ENCODE measurements at regions not wholly inside any gene's neighbourhood (a gene's known extent, or its start where the extent isn't known, plus 50 kb on each side); places are given as distances from the start of the nearest gene placed in this dataset.

DNA sequence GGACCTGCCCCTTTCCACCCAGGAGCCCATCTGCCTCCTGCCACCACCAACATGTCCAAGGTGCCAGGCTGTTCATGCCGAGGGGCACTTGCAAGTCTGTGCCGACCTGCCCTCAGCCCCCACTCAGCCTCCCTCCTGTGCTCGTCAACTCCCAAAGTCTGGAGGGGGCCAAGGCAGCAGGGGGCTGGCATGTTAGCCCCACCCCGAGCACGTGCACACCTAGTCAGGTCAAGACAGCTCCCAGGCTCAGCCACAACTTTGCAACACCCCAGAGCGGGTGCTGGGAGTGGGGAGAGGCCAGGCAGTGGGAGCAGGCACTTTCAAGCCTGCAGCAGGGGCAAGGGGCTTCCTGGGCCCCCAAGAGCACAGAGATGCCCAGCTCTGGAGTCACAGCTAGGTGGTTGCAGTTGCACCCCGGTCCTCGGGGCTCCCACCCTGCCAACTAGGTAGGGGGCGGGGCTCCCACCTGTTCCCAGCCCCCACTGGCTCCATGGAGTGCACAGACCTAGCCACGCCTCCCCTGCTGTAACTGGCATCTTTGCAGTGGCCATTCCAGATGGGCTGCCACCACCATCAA lies 272.5 kb downstream of the CETN3 start (continued):
- TF ChIP-seq, protein P1, sequence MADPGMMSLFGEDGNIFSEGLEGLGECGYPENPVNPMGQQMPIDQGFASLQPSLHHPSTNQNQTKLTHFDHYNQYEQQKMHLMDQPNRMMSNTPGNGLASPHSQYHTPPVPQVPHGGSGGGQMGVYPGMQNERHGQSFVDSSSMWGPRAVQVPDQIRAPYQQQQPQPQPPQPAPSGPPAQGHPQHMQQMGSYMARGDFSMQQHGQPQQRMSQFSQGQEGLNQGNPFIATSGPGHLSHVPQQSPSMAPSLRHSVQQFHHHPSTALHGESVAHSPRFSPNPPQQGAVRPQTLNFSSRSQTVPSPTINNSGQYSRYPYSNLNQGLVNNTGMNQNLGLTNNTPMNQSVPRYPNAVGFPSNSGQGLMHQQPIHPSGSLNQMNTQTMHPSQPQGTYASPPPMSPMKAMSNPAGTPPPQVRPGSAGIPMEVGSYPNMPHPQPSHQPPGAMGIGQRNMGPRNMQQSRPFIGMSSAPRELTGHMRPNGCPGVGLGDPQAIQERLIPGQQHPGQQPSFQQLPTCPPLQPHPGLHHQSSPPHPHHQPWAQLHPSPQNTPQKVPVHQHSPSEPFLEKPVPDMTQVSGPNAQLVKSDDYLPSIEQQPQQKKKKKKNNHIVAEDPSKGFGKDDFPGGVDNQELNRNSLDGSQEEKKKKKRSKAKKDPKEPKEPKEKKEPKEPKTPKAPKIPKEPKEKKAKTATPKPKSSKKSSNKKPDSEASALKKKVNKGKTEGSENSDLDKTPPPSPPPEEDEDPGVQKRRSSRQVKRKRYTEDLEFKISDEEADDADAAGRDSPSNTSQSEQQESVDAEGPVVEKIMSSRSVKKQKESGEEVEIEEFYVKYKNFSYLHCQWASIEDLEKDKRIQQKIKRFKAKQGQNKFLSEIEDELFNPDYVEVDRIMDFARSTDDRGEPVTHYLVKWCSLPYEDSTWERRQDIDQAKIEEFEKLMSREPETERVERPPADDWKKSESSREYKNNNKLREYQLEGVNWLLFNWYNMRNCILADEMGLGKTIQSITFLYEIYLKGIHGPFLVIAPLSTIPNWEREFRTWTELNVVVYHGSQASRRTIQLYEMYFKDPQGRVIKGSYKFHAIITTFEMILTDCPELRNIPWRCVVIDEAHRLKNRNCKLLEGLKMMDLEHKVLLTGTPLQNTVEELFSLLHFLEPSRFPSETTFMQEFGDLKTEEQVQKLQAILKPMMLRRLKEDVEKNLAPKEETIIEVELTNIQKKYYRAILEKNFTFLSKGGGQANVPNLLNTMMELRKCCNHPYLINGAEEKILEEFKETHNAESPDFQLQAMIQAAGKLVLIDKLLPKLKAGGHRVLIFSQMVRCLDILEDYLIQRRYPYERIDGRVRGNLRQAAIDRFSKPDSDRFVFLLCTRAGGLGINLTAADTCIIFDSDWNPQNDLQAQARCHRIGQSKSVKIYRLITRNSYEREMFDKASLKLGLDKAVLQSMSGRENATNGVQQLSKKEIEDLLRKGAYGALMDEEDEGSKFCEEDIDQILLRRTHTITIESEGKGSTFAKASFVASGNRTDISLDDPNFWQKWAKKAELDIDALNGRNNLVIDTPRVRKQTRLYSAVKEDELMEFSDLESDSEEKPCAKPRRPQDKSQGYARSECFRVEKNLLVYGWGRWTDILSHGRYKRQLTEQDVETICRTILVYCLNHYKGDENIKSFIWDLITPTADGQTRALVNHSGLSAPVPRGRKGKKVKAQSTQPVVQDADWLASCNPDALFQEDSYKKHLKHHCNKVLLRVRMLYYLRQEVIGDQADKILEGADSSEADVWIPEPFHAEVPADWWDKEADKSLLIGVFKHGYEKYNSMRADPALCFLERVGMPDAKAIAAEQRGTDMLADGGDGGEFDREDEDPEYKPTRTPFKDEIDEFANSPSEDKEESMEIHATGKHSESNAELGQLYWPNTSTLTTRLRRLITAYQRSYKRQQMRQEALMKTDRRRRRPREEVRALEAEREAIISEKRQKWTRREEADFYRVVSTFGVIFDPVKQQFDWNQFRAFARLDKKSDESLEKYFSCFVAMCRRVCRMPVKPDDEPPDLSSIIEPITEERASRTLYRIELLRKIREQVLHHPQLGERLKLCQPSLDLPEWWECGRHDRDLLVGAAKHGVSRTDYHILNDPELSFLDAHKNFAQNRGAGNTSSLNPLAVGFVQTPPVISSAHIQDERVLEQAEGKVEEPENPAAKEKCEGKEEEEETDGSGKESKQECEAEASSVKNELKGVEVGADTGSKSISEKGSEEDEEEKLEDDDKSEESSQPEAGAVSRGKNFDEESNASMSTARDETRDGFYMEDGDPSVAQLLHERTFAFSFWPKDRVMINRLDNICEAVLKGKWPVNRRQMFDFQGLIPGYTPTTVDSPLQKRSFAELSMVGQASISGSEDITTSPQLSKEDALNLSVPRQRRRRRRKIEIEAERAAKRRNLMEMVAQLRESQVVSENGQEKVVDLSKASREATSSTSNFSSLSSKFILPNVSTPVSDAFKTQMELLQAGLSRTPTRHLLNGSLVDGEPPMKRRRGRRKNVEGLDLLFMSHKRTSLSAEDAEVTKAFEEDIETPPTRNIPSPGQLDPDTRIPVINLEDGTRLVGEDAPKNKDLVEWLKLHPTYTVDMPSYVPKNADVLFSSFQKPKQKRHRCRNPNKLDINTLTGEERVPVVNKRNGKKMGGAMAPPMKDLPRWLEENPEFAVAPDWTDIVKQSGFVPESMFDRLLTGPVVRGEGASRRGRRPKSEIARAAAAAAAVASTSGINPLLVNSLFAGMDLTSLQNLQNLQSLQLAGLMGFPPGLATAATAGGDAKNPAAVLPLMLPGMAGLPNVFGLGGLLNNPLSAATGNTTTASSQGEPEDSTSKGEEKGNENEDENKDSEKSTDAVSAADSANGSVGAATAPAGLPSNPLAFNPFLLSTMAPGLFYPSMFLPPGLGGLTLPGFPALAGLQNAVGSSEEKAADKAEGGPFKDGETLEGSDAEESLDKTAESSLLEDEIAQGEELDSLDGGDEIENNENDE (IDR thresholded peaks at IDR 0.05; ENCODE audit: insufficient replicate concordance, low read length) = no peak
- TF ChIP-seq RXRA (IDR thresholded peaks at IDR 0.05; ENCODE audit: insufficient read depth, low read depth, low read length) (no peak), ASH2L (IDR thresholded peaks at IDR 0.05; ENCODE audit: low read length) (no peak), CHD2 (IDR thresholded peaks at IDR 0.05; ENCODE audit: low read length) (no peak), KDM5A (IDR thresholded peaks at IDR 0.05; ENCODE audit: low read length) (no peak)
- TF ChIP-seq, protein P2, sequence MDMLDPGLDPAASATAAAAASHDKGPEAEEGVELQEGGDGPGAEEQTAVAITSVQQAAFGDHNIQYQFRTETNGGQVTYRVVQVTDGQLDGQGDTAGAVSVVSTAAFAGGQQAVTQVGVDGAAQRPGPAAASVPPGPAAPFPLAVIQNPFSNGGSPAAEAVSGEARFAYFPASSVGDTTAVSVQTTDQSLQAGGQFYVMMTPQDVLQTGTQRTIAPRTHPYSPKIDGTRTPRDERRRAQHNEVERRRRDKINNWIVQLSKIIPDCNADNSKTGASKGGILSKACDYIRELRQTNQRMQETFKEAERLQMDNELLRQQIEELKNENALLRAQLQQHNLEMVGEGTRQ (IDR thresholded peaks at IDR 0.05; ENCODE audit: low read length) = no peak
